GM12801 (cell line): ENCODE measurements at regions not wholly inside any gene's neighbourhood (a gene's known extent, or its start where the extent isn't known, plus 50 kb on each side); places are given as distances from the start of the nearest gene placed in this dataset.

Source experiments
- CTCF ChIP-seq: IDR thresholded peaks from one replicate; pipeline ENCODE4 v1.5.1; 2011; ENCODE audit warnings: control low read depth; ENCODE audit not compliant: insufficient read length; ENCODE audit errors: extremely low read depth

GRCh38 chr3:182067423-182067822, 355.7 kb downstream of the SOX2 start:
- no peak for TF ChIP-seq CTCF

GRCh38 chr3:182078316-182078715, 366.6 kb downstream of the SOX2 start:
- no peak for TF ChIP-seq CTCF

- no peak for TF ChIP-seq CTCF
These were observed 367.2 kb downstream of the SOX2 start for GRCh38 chr3:182078929-182079328.

GRCh38 chr3:182081096-182081495, 369.4 kb downstream of the SOX2 start:
- no peak for TF ChIP-seq CTCF

- no peak for TF ChIP-seq CTCF
These were observed 371.4 kb downstream of the SOX2 start for GRCh38 chr3:182083112-182083511.

- no peak for TF ChIP-seq CTCF
These were observed 381.0 kb downstream of the SOX2 start for GRCh38 chr3:182092662-182093262.

GRCh38 chr3:182094321-182094720, 382.6 kb downstream of the SOX2 start:
- TF ChIP-seq CTCF = no peak

- no peak for TF ChIP-seq CTCF
These were observed 393.2 kb downstream of the SOX2 start for GRCh38 chr3:182104881-182105280.
